ENCODE measurements at regions not wholly inside any gene's neighbourhood (a gene's known extent, or its start where the extent isn't known, plus 50 kb on each side); places are given as distances from the start of the nearest gene placed in this dataset.

DNA sequence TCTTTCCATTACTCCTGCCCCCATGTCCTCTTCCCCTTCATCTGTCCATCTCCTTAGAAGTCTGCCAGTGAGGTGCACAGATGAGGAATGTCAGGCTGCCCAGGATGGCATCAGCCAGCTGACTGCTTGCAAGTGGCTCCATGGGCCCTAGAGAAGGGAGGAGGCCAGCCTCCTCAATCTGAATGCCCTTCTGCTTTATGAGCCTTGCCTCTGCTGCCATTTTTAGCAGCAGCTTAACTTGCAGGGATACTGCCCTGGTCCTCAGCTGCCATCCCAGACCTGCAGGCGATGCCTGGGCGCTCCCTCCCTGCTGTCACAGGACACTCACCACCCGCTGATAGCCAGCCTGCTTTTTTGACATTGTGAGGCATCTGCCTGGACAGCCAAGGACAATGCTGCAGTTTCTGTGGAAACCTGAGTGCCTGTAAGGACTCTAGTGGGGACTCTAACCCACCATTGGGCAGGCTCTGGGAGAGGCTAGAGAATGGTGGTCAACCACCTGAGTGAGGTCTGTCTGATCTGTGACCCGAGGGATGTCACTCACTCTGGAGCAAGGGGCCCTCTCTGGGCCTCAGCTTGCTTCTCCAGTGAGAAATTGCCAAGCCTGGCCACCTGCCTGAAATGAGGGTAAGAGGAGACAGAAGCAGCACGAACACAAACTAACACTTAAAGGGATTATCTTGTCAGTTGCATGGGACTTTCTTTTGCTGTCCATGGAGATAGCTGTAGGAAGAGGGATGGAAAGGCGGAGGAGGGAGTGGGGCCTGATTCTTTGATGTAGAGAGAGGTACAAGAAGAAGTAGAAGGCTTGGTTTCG, 185.0 kb downstream of the MIS18A start:
- no peak for TF ChIP-seq CTCF (IDR thresholded peaks at IDR 0.05)

DNA sequence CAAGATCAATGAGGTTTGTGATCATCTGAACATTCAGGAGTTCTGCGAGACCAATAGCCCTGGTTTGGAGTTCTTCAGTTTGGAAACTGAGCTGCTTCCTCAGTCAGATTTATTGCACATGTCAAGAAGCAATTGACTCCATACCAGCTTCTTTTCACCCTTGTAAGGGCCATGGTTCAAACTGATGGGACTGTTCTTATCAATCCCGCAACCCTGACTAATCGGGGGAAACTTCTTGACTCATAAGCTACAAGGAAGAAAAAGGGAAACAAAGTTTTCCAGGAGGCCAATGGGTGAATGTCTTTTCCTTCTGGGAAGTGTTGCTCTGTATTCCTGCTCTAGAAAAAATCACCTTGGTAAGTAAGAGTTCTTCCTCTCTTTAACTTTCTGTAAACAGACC, 187.9 kb downstream of the MIS18A start:
- no peak for TF ChIP-seq CTCF (IDR thresholded peaks at IDR 0.05)

DNA sequence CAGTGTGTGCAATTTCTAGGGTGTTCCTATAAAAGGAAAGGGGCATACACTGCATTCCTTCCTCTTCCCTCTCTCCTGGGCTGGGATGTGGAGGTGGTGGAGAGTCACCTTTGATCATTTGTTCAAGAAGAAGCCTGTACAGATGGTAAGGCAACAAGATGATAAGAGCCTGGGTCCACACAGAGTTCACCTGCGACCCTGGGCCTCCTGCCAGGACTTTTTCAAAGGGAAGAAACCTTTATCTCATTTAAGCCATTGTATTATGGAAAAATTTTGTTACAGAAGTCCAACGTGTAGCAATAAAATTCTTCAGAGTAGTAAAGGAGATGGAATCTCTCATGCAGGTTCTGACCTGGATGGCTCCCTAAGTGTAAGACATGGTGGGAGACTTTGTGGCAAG, 189.1 kb downstream of the MIS18A start:
- TF ChIP-seq CTCF (IDR thresholded peaks at IDR 0.05) = no peak

DNA sequence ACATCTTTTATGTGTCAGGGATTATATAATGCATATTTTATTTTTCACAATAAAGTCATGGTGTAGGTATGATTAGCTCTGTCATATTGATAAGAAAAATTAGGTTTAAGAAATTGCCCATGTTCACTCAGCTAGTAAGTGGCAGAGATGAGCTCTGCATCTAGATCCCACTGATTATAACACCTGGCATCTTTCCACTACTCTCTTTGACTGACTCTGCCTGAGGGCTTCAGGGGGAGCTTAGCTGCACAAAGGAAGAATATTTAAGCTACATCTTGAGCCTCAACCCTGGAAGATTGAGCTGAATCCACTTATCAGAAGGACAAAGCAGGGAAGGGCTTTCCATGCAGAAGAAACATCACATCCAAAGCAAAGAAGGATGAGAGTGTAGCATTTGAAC, 190.4 kb downstream of the MIS18A start:
- TF ChIP-seq CTCF (IDR thresholded peaks at IDR 0.05) = no peak

DNA sequence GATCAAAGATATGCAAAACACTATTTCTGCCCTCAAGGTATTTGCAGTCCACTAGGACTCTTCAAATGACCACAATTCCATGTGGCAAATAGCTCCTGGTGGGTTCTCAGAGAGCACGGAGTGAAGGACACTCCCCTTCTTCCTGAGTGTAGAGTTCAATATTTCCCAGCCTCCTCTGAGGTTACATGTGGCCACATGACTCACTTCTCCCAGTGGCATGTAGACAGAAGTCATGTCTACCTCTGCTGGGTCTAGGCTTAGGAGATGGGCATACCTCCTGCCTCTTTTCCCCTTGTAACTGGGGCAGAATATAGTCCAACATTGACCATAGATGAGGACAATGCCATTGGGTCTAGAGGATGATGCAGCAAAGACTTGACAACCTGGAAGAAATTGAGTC, 191.4 kb downstream of the MIS18A start:
- no peak for TF ChIP-seq CTCF (IDR thresholded peaks at IDR 0.05)

GRCh38 chr21:32083197-32083596, 195.7 kb downstream of the MIS18A start:
- no peak for TF ChIP-seq CTCF (IDR thresholded peaks at IDR 0.05)

DNA sequence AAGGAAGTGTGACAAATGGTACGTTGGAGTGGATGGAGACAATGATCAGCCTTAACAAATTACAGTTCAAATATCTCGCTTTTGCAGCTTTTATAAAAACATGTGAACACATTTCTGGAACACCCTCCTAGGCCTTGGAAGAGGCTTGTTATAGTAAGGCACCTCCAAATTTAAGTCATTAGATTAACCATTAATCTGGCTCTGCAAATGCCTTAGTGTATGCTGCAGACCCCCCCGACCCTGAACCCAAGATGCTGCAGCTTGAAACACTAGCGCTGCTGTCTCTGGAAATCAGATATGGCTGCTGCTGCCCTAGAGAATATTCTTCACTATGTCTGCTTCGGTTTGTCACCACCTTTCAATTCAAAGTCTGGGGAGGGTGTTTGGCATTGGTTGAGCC, 196.4 kb downstream of the MIS18A start:
- TF ChIP-seq CTCF (IDR thresholded peaks at IDR 0.05) = no peak

DNA sequence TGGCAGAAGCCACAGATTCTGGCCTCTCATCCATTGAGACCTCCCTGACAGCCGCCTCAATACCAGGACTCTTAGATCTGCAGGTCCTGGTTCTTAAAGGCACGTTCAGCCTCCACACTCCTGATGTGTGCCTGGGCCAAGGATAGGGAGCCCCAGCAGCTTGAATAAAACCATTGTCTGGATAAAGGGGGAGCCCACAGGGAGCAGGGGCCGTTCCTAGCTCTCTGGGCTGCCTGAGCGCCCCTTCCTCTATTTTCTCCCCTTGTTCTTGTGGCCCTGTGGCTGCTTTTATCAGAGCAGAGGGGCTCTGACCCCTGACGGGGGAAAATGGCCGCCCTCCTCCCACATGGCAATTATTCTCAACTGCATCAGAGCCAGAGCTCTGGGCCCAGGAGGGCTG, 200.8 kb downstream of the HUNK start:
- TF ChIP-seq CTCF (IDR thresholded peaks at IDR 0.05) = no peak
